ENCODE measurements at regions not wholly inside any gene's neighbourhood (a gene's known extent, or its start where the extent isn't known, plus 50 kb on each side); places are given as distances from the start of the nearest gene placed in this dataset.

DNA sequence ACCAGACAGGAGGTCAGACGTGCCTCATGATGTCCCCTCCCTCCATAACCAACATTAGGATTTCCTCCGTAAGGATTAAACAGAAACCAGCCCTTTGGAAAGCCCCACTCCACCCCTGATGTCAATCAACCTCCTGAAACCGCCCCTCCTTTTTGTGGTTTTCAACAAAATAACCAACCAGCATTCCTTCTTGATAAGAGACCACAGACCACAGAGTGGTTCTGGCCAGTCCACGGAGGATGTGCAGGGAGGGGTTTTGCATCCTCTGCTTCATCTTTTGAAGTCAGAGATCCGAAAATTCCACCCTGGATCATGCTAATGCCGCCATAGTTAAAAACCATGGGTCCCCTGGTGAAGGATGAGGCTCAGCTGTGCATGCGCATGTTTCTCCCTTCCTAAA is 180.0 kb upstream of the CCDC150 start:
- H3K9me3 ChIP-seq: no peaks in the 10 kb centered on the region
- intact Hi-C loops (cut with DNase I; ENCODE audit: low total_unique reads) (no loop called here), in situ Hi-C loops (cut with MboI; ENCODE audit: low pct_ligation_motif_present in 1 of 4, low pct_unique_long_range_greater_than_20kb in 1 of 4, low sequenced_read_pairs in 3 of 4) (loop anchor here in 3 of 4 donors (10.0 to 25.0 kb wide), 2 partner anchors 165 to 347 kb away; no protein-coding TSS in a partner anchor)
- H3K27me3 ChIP-seq: peaks cover 19% of the 10 kb centered on the region
- no peaks in the 10 kb centered on the region for H3K4me1 ChIP-seq
- no peak overlapping the region for H3K27ac ChIP-seq
- WGBS, 2 donors (ENCODE audit: low coverage in 1 of 2): 39% methylated on average over 5 to 7 of the region's 7 CpGs
- no peak overlapping the region for H3K4me3 ChIP-seq
- H3K36me3 ChIP-seq: no peaks in the 10 kb centered on the region
- TF ChIP-seq, protein P1, sequence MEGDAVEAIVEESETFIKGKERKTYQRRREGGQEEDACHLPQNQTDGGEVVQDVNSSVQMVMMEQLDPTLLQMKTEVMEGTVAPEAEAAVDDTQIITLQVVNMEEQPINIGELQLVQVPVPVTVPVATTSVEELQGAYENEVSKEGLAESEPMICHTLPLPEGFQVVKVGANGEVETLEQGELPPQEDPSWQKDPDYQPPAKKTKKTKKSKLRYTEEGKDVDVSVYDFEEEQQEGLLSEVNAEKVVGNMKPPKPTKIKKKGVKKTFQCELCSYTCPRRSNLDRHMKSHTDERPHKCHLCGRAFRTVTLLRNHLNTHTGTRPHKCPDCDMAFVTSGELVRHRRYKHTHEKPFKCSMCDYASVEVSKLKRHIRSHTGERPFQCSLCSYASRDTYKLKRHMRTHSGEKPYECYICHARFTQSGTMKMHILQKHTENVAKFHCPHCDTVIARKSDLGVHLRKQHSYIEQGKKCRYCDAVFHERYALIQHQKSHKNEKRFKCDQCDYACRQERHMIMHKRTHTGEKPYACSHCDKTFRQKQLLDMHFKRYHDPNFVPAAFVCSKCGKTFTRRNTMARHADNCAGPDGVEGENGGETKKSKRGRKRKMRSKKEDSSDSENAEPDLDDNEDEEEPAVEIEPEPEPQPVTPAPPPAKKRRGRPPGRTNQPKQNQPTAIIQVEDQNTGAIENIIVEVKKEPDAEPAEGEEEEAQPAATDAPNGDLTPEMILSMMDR (IDR thresholded peaks at IDR 0.05): no peak
- no peak for TF ChIP-seq POLR2AphosphoS5 (IDR thresholded peaks at IDR 0.05)
- no peak for TF ChIP-seq POLR2A (IDR thresholded peaks at IDR 0.05)
- TF ChIP-seq EP300 (IDR thresholded peaks at IDR 0.05; ENCODE audit: low read depth): no peak
- no peak for DNase-seq

DNA sequence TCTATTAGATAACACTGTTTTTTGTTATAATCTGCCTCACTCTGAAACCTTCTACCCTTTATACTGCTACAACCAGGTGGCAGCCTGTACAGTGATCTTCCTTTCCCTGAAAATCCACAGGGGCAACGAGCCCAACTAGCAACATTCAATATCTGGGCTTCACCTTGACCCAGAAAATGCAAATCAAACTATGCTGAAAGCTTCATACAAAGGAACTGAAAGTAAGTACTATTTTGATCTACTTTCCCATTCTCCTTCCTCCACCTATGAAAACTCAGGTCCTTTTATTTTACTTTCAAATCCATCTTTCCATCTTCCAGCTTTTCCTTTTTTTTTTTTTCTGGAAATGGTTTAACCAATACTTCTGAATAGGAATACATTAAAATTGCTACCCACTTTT is 175.8 kb upstream of the CCDC150 start:
- Histone ChIP-seq H3K4me3 (no peak overlapping the region), H3K4me1 (no peaks in the 10 kb centered on the region), H3K36me3 (no peaks in the 10 kb centered on the region), H3K27me3 (peaks cover 19% of the 10 kb centered on the region), H3K9me3 (no peaks in the 10 kb centered on the region), H3K27ac (no peak overlapping the region)
- TF ChIP-seq, protein P1 (IDR thresholded peaks at IDR 0.05): no peak
- TF ChIP-seq POLR2AphosphoS5 (IDR thresholded peaks at IDR 0.05): no peak
- TF ChIP-seq EP300 (IDR thresholded peaks at IDR 0.05; ENCODE audit: low read depth): no peak
- no peak for TF ChIP-seq POLR2A (IDR thresholded peaks at IDR 0.05)
- 33 to 60% methylated on average over 1 of the region's 1 CpG for WGBS, 2 donors (ENCODE audit: low coverage in 1 of 2)
- intact Hi-C loops (cut with DNase I; ENCODE audit: low total_unique reads): no loop called here
- in situ Hi-C loops (cut with MboI; ENCODE audit: low pct_ligation_motif_present in 1 of 4, low pct_unique_long_range_greater_than_20kb in 1 of 4, low sequenced_read_pairs in 3 of 4): loop anchor here in 1 of 4 donors (25.0 kb wide), 1 partner anchor 351 kb away; no protein-coding TSS in a partner anchor
- DNase-seq: no peak

DNA sequence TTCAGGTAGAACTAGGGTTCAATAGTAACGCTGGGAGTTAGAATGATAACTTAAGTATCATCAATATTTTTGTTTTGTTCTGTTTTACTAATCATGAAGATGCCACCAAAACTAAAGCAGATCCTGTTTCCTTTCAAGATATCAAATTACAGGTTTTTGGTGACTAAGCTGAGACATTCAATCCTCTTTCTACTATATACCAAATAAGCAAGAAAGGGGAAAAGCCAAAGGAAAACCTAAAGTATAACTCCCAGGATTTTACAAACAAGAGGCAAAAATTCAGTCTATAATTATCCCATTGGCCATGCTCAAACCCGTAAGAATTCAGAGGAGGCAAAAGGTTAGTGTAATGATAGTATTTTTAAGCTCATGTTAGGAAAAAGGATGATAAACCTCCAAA is 175.2 kb upstream of the CCDC150 start:
- intact Hi-C loops (cut with DNase I; ENCODE audit: low total_unique reads) (no loop called here), in situ Hi-C loops (cut with MboI; ENCODE audit: low pct_ligation_motif_present in 1 of 4, low pct_unique_long_range_greater_than_20kb in 1 of 4, low sequenced_read_pairs in 3 of 4) (loop anchor here in 1 of 4 donors (25.0 kb wide), 1 partner anchor 352 kb away; no protein-coding TSS in a partner anchor)
- no peaks in the 10 kb centered on the region for H3K4me1 ChIP-seq
- no peak overlapping the region for H3K27ac ChIP-seq
- H3K27me3 ChIP-seq: peaks cover 14% of the 10 kb centered on the region
- no peak overlapping the region for H3K4me3 ChIP-seq
- WGBS, 2 donors (ENCODE audit: low coverage in 1 of 2): 78 to 91% methylated on average over 2 of the region's 2 CpGs
- TF ChIP-seq POLR2AphosphoS5 (IDR thresholded peaks at IDR 0.05) (no peak), EP300 (IDR thresholded peaks at IDR 0.05; ENCODE audit: low read depth) (no peak), POLR2A (IDR thresholded peaks at IDR 0.05) (no peak)
- TF ChIP-seq, protein P1 (IDR thresholded peaks at IDR 0.05): no peak
- no peaks in the 10 kb centered on the region for H3K36me3 ChIP-seq
- H3K9me3 ChIP-seq: no peaks in the 10 kb centered on the region
- no peak for DNase-seq

DNA sequence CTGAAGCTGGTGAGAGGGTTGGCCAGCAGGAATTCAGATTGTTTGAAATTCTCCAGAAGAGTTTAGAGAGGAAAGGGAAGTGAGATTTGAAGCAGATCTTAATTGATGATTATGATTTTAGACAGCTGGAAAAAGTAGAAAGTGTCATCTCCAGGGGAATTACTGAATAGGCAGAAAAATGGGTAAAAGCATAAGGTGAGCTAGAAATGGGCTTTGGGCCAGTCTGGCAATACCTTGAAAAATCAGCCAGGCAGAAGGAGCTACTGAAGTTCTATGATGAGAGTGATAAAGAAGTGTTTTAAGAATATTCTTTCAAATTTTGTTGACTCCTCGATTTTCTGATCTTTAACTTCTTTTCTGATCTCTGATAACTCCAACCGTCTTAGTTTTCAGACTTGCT is 172.9 kb upstream of the CCDC150 start:
- no peaks in the 10 kb centered on the region for H3K9me3 ChIP-seq
- DNase-seq: no peak
- 73 to 81% methylated on average over 2 of the region's 2 CpGs for WGBS, 2 donors (ENCODE audit: low coverage in 1 of 2)
- no peaks in the 10 kb centered on the region for H3K27me3 ChIP-seq
- H3K27ac ChIP-seq: no peak overlapping the region
- TF ChIP-seq POLR2A (IDR thresholded peaks at IDR 0.05): no peak
- no peak for TF ChIP-seq POLR2AphosphoS5 (IDR thresholded peaks at IDR 0.05)
- no peak for TF ChIP-seq EP300 (IDR thresholded peaks at IDR 0.05; ENCODE audit: low read depth)
- TF ChIP-seq, protein P1 (IDR thresholded peaks at IDR 0.05): no peak
- intact Hi-C loops (cut with DNase I; ENCODE audit: low total_unique reads): no loop called here
- no peaks in the 10 kb centered on the region for H3K36me3 ChIP-seq
- in situ Hi-C loops (cut with MboI; ENCODE audit: low pct_ligation_motif_present in 1 of 4, low pct_unique_long_range_greater_than_20kb in 1 of 4, low sequenced_read_pairs in 3 of 4): loop anchor here in 1 of 4 donors (25.0 kb wide), 1 partner anchor 354 kb away; no protein-coding TSS in a partner anchor
- H3K4me3 ChIP-seq: no peak overlapping the region
- H3K4me1 ChIP-seq: no peaks in the 10 kb centered on the region

Measured in transverse colon (tissue), 4 donors.